ENCODE measurements at regions not wholly inside any gene's neighbourhood (a gene's known extent, or its start where the extent isn't known, plus 50 kb on each side); places are given as distances from the start of the nearest gene placed in this dataset.

GRCh38 chr9:29217966-29218365 is 1644.7 kb upstream of the C9orf72 start:
- DNase-seq: no peak
- H3K4me1 ChIP-seq: no peaks in the 10 kb centered on the region
- no peaks in the 10 kb centered on the region for H3K36me3 ChIP-seq
- no peak overlapping the region for H3K4me3 ChIP-seq (ENCODE audit: low read depth, low read length)
- H3K27me3 ChIP-seq: peaks cover 17% of the 10 kb centered on the region
- TF ChIP-seq CTCF (IDR thresholded peaks at IDR 0.05; ENCODE audit: low read depth, low read length): no peak
- H3K9me3 ChIP-seq: no peaks in the 10 kb centered on the region

DNA sequence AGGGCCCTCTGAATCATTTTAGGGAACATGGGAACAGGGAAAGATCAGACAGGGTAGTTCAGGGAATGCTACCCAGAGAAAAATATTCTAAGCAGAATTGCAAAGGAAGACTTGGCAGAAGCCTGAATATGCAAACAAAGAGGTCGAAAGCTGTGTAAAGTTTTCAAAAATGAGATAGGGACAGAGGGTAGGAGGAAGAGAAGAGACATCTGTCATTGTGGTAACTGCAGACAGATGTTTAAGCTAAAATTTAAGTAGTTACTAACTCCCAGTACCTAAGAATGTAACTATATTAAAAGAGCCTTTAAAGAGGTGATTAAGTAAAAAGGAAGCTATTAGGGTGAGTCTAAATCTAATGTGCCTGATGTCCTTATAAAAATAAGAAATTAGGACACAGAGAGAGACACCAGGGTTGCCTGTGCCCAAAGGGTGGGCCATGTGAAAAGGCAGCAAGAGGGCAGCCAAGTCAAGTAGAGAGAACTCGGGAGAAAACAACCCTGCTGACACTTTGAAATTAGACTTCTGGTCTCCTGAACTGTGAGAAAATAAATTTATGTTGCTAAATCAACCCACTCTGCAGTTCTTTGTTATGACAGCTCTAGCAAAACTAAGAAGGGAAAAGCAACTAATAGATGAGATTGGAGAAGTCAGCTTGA is 1647.4 kb upstream of the C9orf72 start:
- no peak for TF ChIP-seq CTCF (IDR thresholded peaks at IDR 0.05; ENCODE audit: low read depth, low read length)

GRCh38 chr9:29228558-29228957 is 1655.3 kb upstream of the C9orf72 start:
- no peak for TF ChIP-seq CTCF (IDR thresholded peaks at IDR 0.05; ENCODE audit: low read depth, low read length)
- Histone ChIP-seq H3K4me3 (ENCODE audit: low read depth, low read length) (no peak overlapping the region), H3K27me3 (no peaks in the 10 kb centered on the region)

More for the DNA sequence above, 1647.4 kb upstream of the C9orf72 start:
- no peak for DNase-seq
- Histone ChIP-seq H3K9me3 (no peaks in the 10 kb centered on the region), H3K27me3 (no peaks in the 10 kb centered on the region), H3K4me1 (no peaks in the 10 kb centered on the region), H3K4me3 (ENCODE audit: low read depth, low read length) (no peak overlapping the region), H3K36me3 (no peaks in the 10 kb centered on the region)

DNA sequence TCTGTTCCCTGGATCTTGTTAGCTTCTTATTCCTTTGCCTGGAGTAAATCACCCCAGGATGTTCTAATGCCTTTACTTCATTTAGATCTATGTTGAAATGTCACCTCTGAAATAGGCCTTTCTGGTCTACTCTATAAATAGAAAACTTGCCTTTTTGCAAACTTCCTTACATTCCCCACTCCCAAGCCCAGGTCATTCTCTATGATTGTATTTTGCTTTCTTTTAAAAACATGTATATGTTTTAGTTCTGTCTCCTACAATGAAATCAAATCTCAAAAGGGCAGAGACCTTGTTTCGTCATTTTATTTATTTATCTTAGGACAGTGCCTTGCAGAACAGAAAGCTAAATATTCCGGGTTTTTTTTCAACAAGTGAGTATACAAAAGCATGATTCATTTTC is 1657.7 kb upstream of the C9orf72 start:
- Histone ChIP-seq H3K9me3 (no peaks in the 10 kb centered on the region), H3K27me3 (no peaks in the 10 kb centered on the region), H3K4me1 (no peaks in the 10 kb centered on the region), H3K36me3 (no peaks in the 10 kb centered on the region), H3K4me3 (ENCODE audit: low read depth, low read length) (no peak overlapping the region)
- no peak for TF ChIP-seq CTCF (IDR thresholded peaks at IDR 0.05; ENCODE audit: low read depth, low read length)
- DNase-seq: no peak

More at GRCh38 chr9:29228558-29228957, 1655.3 kb upstream of the C9orf72 start:
- no peaks in the 10 kb centered on the region for H3K9me3 ChIP-seq
- no peaks in the 10 kb centered on the region for H3K36me3 ChIP-seq
- H3K4me1 ChIP-seq: no peaks in the 10 kb centered on the region
- DNase-seq: no peak

DNA sequence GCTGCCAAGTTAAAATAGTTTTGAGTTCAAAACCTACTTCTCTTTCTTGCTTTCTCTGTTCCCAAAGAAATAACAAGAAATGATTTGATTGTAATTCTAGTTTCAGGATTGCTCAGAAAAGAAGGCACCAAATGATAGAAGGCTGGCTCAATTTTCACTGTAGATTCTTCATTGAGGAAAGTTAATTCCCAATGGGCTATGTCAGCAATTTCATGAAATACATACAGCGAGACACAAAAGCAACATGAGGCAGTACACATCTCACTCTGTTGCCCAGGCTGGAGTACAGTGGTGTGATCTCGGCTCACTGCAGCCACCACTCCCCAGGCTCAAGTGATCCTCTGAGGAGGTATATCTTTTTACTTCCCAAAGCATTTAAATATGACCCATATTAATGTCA is 1659.9 kb upstream of the C9orf72 start:
- no peak for TF ChIP-seq CTCF (IDR thresholded peaks at IDR 0.05; ENCODE audit: low read depth, low read length)

GRCh38 chr9:29241320-29241719 is 1668.0 kb upstream of the C9orf72 start:
- no peak for DNase-seq
- no peaks in the 10 kb centered on the region for H3K36me3 ChIP-seq
- no peaks in the 10 kb centered on the region for H3K9me3 ChIP-seq
- no peaks in the 10 kb centered on the region for H3K27me3 ChIP-seq
- H3K4me1 ChIP-seq: no peaks in the 10 kb centered on the region
- no peak overlapping the region for H3K4me3 ChIP-seq (ENCODE audit: low read depth, low read length)
- TF ChIP-seq CTCF (IDR thresholded peaks at IDR 0.05; ENCODE audit: low read depth, low read length): no peak

More for the DNA sequence above, 1659.9 kb upstream of the C9orf72 start:
- no peak overlapping the region for H3K4me3 ChIP-seq (ENCODE audit: low read depth, low read length)
- H3K4me1 ChIP-seq: no peaks in the 10 kb centered on the region
- no peaks in the 10 kb centered on the region for H3K36me3 ChIP-seq
- DNase-seq: no peak
- H3K9me3 ChIP-seq: no peaks in the 10 kb centered on the region
- H3K27me3 ChIP-seq: no peaks in the 10 kb centered on the region
